ENCODE measurements at regions not wholly inside any gene's neighbourhood (a gene's known extent, or its start where the extent isn't known, plus 50 kb on each side); places are given as distances from the start of the nearest gene placed in this dataset.

GRCh38 chr10:24120646-24121045 lies 88.3 kb upstream of the KIAA1217 start:
- Histone ChIP-seq H3K9me1 (replicated peaks; ENCODE audit: control insufficient read depth, extremely low read depth, insufficient read depth, low read length) (no peaks in the 10 kb centered on the region), H3K27me3 (ENCODE audit: control insufficient read depth in 2 of 2, insufficient read depth in 2 of 2, low read length in 2 of 2) (no peaks in the 10 kb centered on the region), H4K20me1 (replicated peaks; ENCODE audit: control insufficient read depth, extremely low read depth, insufficient read depth, low read length) (no peaks in the 10 kb centered on the region), H3K9me3 (replicated peaks; ENCODE audit: control insufficient read depth, insufficient read depth, low read length) (no peaks in the 10 kb centered on the region), H2AFZ (ENCODE audit: low read depth, low read length) (no peak overlapping the region), H3K9ac (replicated peaks; ENCODE audit: extremely low read depth, insufficient read depth, low read length) (no peak overlapping the region), H3K36me3 (ENCODE audit: control insufficient read depth in 2 of 2, extremely low read depth in 1 of 2, insufficient read depth in 2 of 2, low read length in 2 of 2) (no peaks in the 10 kb centered on the region), H3K79me2 (ENCODE audit: control insufficient read depth, insufficient read depth, low read length) (no peaks in the 10 kb centered on the region), H3K4me1 (ENCODE audit: control insufficient read depth, extremely low read depth, insufficient read depth, low read length) (no peaks in the 10 kb centered on the region), H3K27ac (ENCODE audit: insufficient read depth, low read depth, low read length) (no peak overlapping the region), H3K4me2 (ENCODE audit: insufficient read depth, low read length) (no peak overlapping the region), H3K4me3 (replicated peaks in 1 of 3; ENCODE audit: insufficient read depth in 1 of 3, low read depth in 1 of 3, low read length in 3 of 3) (no peak overlapping the region)
- no peak for FAIRE-seq
- no TSS peak for BruUV-seq (replicated peaks)
- POLR2A ChIA-PET, result no interaction called here
- no peak for TF ChIP-seq EZH2 (IDR thresholded peaks at IDR 0.05; ENCODE audit: borderline replicate concordance, low read depth, low read length, severe bottlenecking)
- no peak for TF ChIP-seq POLR2A (IDR thresholded peaks at IDR 0.05; ENCODE audit: low read depth, low read length)
- TF ChIP-seq GATA2 (IDR thresholded peaks at IDR 0.05; ENCODE audit: insufficient read depth, insufficient read length, low read depth, low read length), result no peak
- no peak for TF ChIP-seq FOS (IDR thresholded peaks at IDR 0.05; ENCODE audit: borderline replicate concordance, insufficient read depth, low read length)
- TF ChIP-seq POLR2AphosphoS5 (IDR thresholded peaks at IDR 0.05; ENCODE audit: insufficient read depth, low read depth, low read length), result no peak
- no peak for TF ChIP-seq MYC (IDR thresholded peaks at IDR 0.05; ENCODE audit: low read depth, low read length)
- no peak for TF ChIP-seq MAX (IDR thresholded peaks at IDR 0.05; ENCODE audit: insufficient read depth, insufficient read length)
- no peak for TF ChIP-seq CTCF (IDR thresholded peaks at IDR 0.05; ENCODE audit: extremely low read depth in 1 of 2, insufficient read depth in 1 of 2, low read depth in 1 of 2, low read length in 2 of 2)
- TF ChIP-seq JUN (IDR thresholded peaks at IDR 0.05; ENCODE audit: borderline replicate concordance, insufficient read depth, insufficient read length, low read depth), result no peak
- no peak for DNase-seq (ENCODE audit: low read depth, low spot score)
- intact Hi-C loops (cut with micrococcal nuclease), result no loop called here
- CTCF ChIA-PET, result no interaction called here
- dilution Hi-C loops (cut with MboI; ENCODE audit: extremely low pct_ligation_motif_present, low sequenced_read_pairs), result no loop called here
